ENCODE measurements at regions not wholly inside any gene's neighbourhood (a gene's known extent, or its start where the extent isn't known, plus 50 kb on each side); places are given as distances from the start of the nearest gene placed in this dataset.

- no peak for DNase-seq (ENCODE audit: low read depth in 4 of 4, low spot score in 1 of 4)
Measured at GRCh38 chr20:61105395-61105794, 146.7 kb upstream of the CDH4 start.

GRCh38 chr20:61106438-61106837 is 145.6 kb upstream of the CDH4 start:
- DNase-seq (ENCODE audit: low read depth in 4 of 4, low spot score in 1 of 4) = no peak

- DNase-seq (ENCODE audit: low read depth in 4 of 4, low spot score in 1 of 4) = no peak
Measured at GRCh38 chr20:61109221-61109805, 142.7 kb upstream of the CDH4 start.

- DNase-seq (ENCODE audit: low read depth in 4 of 4, low spot score in 1 of 4) = no peak
Measured at GRCh38 chr20:61112515-61112914, 139.5 kb upstream of the CDH4 start.

- no peak for DNase-seq (ENCODE audit: low read depth in 4 of 4, low spot score in 1 of 4)
Measured at GRCh38 chr20:61113731-61114130, 138.3 kb upstream of the CDH4 start.

- DNase-seq (ENCODE audit: low read depth in 4 of 4, low spot score in 1 of 4) = no peak
Measured at GRCh38 chr20:61114493-61115175, 137.4 kb upstream of the CDH4 start.

GRCh38 chr20:61115364-61116065 is 136.5 kb upstream of the CDH4 start:
- no peak for DNase-seq (ENCODE audit: low read depth in 4 of 4, low spot score in 1 of 4)

- no peak for DNase-seq (ENCODE audit: low read depth in 4 of 4, low spot score in 1 of 4)
Measured at GRCh38 chr20:61117725-61118124, 134.3 kb upstream of the CDH4 start.

GRCh38 chr20:61118429-61119224 is 133.4 kb upstream of the CDH4 start:
- DNase-seq (ENCODE audit: low read depth in 4 of 4, low spot score in 1 of 4) = no peak

GRCh38 chr20:61119273-61119672 is 132.8 kb upstream of the CDH4 start:
- DNase-seq (ENCODE audit: low read depth in 4 of 4, low spot score in 1 of 4) = no peak

GRCh38 chr20:61119794-61120410 is 132.2 kb upstream of the CDH4 start:
- DNase-seq (ENCODE audit: low read depth in 4 of 4, low spot score in 1 of 4) = no peak

GRCh38 chr20:61120595-61121515 is 131.2 kb upstream of the CDH4 start:
- DNase-seq (ENCODE audit: low read depth in 4 of 4, low spot score in 1 of 4) = peak in 3 of 4 experiments; percentile 7 to 14 (median 11)

GRCh38 chr20:61121661-61122060 is 130.4 kb upstream of the CDH4 start:
- no peak for DNase-seq (ENCODE audit: low read depth in 4 of 4, low spot score in 1 of 4)

- no peak for DNase-seq (ENCODE audit: low read depth in 4 of 4, low spot score in 1 of 4)
Measured at GRCh38 chr20:61123286-61123685, 128.8 kb upstream of the CDH4 start.

- DNase-seq (ENCODE audit: low read depth in 4 of 4, low spot score in 1 of 4) = no peak
Measured at GRCh38 chr20:61123751-61124368, 128.2 kb upstream of the CDH4 start.

- DNase-seq (ENCODE audit: low read depth in 4 of 4, low spot score in 1 of 4) = no peak
Measured at GRCh38 chr20:61125076-61125475, 127.0 kb upstream of the CDH4 start.

GRCh38 chr20:61125546-61126180 is 126.4 kb upstream of the CDH4 start:
- no peak for DNase-seq (ENCODE audit: low read depth in 4 of 4, low spot score in 1 of 4)

- no peak for DNase-seq (ENCODE audit: low read depth in 4 of 4, low spot score in 1 of 4)
Measured at GRCh38 chr20:61126369-61127195, 125.5 kb upstream of the CDH4 start.
